Mesendoderm (in vitro differentiated cells): ENCODE measurements at regions not wholly inside any gene's neighbourhood (a gene's known extent, or its start where the extent isn't known, plus 50 kb on each side); places are given as distances from the start of the nearest gene placed in this dataset.

Experiments
- DNase-seq: peaks from one replicate; pipeline ENCODE4 v3.0.0; 2013
- H2AK5ac ChIP-seq: 2 replicates; pipeline ENCODE4 v1.6.1; 2013; ENCODE audit warnings: low read length, inconsistent platforms
- H2BK120ac ChIP-seq: 2 replicates; pipeline ENCODE4 v1.6.1; 2013; ENCODE audit warnings: low read depth, mild to moderate bottlenecking, low read length, moderate library complexity, mixed read lengths
- H2BK15ac ChIP-seq: replicated peaks from 2 replicates; pipeline ENCODE4 v1.6.1; 2013; ENCODE audit warnings: low read depth, mild to moderate bottlenecking, moderate library complexity
- H2BK5ac ChIP-seq: 2 replicates; pipeline ENCODE4 v1.6.1; 2013; ENCODE audit warnings: low read length, inconsistent platforms
- H3K18ac ChIP-seq: 2 replicates; pipeline ENCODE4 v1.6.1; 2013; ENCODE audit warnings: mild to moderate bottlenecking, low read length, mixed read lengths
- H3K23ac ChIP-seq: one replicate; pipeline ENCODE4 v1.6.1; 2013; ENCODE audit warnings: low read length
- H3K27ac ChIP-seq: 2 replicates; pipeline ENCODE4 v1.5.1; 2013; ENCODE audit warnings: low read depth, mild to moderate bottlenecking, inconsistent platforms, low read length, moderate library complexity
- H3K27me3 ChIP-seq: 2 replicates; pipeline ENCODE4 v1.6.1; 2013; ENCODE audit warnings: low read length, control low read depth, mild to moderate bottlenecking, inconsistent platforms; ENCODE audit not compliant: insufficient read depth, poor library complexity
- H3K36me3 ChIP-seq: 2 replicates; pipeline ENCODE4 v1.6.1; 2013; ENCODE audit warnings: low read length, inconsistent platforms; ENCODE audit not compliant: control insufficient read depth, insufficient read depth
- H3K4ac ChIP-seq: one replicate; pipeline ENCODE4 v1.6.1; 2013; ENCODE audit warnings: low read depth, mild to moderate bottlenecking, low read length, moderate library complexity
- H3K4me1 ChIP-seq: 2 replicates; pipeline ENCODE4 v1.6.1; 2013; ENCODE audit warnings: low read depth, low read length, inconsistent platforms; ENCODE audit not compliant: control insufficient read depth
- H3K4me2 ChIP-seq: 2 replicates; pipeline ENCODE4 v1.6.1; 2013; ENCODE audit warnings: low read length
- H3K4me3 ChIP-seq: 2 replicates; pipeline ENCODE4 v1.5.1; 2013; ENCODE audit warnings: mild to moderate bottlenecking, low read length
- H3K56ac ChIP-seq: one replicate; pipeline ENCODE4 v1.6.1; 2013; ENCODE audit warnings: low read length
- H3K79me1 ChIP-seq: 2 replicates; pipeline ENCODE4 v1.6.1; 2013; ENCODE audit warnings: low read length, inconsistent platforms
- H3K79me2 ChIP-seq: 2 replicates; pipeline ENCODE4 v1.6.1; 2013; ENCODE audit warnings: mild to moderate bottlenecking, low read length; ENCODE audit not compliant: control insufficient read depth, insufficient read depth
- H3K9ac ChIP-seq: 2 replicates; pipeline ENCODE4 v1.6.1; 2013; ENCODE audit warnings: low read length, inconsistent platforms
- H4K5ac ChIP-seq: one replicate; pipeline ENCODE4 v1.6.1; 2013; ENCODE audit warnings: low read length
- H4K8ac ChIP-seq: one replicate; pipeline ENCODE4 v1.6.1; 2013; ENCODE audit warnings: low read depth, mild to moderate bottlenecking, control low read depth, low read length, moderate library complexity
- WGBS: extraction: QIAGEN DNeasy Blood & Tissue Kit; methylation state at CpG from one replicate; pipeline ENCODE4 v1.1.7; 2013; ENCODE audit warnings: low lambda C conversion rate, missing lambda C conversion rate; ENCODE audit not compliant: insufficient coverage; ENCODE audit errors: extremely low coverage; 5-methylcytosine and 5-hydroxymethylcytosine counted together

DNA sequence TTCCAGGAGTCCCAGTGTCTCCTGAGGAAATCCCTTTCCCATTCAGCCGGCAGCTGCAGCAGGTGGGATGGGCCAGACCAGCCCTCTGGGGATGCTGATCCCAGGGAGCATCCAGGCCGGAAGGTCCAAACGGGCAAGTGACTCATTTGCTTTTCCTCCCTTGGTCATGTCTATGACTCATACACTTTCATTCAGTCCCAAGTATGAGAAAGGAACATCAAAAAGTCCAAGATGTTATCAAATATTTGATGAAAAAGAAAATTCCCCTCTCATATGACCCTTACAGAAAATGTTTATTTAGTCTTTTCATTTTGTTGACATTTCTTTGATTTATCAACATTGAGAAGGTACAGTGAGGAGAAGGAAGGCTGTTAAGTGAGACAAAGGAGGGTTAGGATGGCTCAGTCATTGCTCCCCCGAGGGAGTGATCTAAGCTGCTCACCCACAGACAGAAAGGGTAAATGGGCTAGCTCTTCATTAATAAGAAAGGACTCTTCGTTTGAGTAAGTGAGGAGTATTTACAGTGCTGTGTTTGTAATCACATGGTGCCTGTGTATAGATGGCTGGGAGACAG is 117.6 kb upstream of the ANKRD55 start:
- Histone ChIP-seq H3K79me1 (no peaks in the 10 kb centered on the region), H3K4me2 (no peak overlapping the region), H2AK5ac (no peak overlapping the region), H3K56ac (no peak overlapping the region), H4K8ac (no peak overlapping the region), H3K18ac (no peak overlapping the region), H3K9ac (no peak overlapping the region), H3K4ac (no peak overlapping the region), H3K4me1 (no peaks in the 10 kb centered on the region), H2BK5ac (no peak overlapping the region), H3K36me3 (no peaks in the 10 kb centered on the region), H4K5ac (no peak overlapping the region), H3K27ac (no peak overlapping the region), H2BK15ac (no peak overlapping the region), H3K4me3 (no peak overlapping the region), H3K79me2 (no peaks in the 10 kb centered on the region), H2BK120ac (no peak overlapping the region), H3K23ac (no peak overlapping the region), H3K27me3 (no peaks in the 10 kb centered on the region)
- DNase-seq, result peak; percentile 64
- no CpG with 5 or more reads among the region's 5 CpGs for WGBS

- no peak for DNase-seq
- Histone ChIP-seq H4K5ac (no peak overlapping the region), H2BK15ac (no peak overlapping the region), H2BK5ac (no peak overlapping the region), H4K8ac (no peak overlapping the region), H3K23ac (no peak overlapping the region), H3K56ac (no peak overlapping the region), H3K18ac (peak overlapping the region; percentile 24), H3K4me1 (no peaks in the 10 kb centered on the region), H3K4me3 (no peak overlapping the region), H3K36me3 (no peaks in the 10 kb centered on the region), H3K79me1 (no peaks in the 10 kb centered on the region), H2AK5ac (no peak overlapping the region), H3K4ac (no peak overlapping the region), H3K4me2 (no peak overlapping the region), H2BK120ac (no peak overlapping the region), H3K27me3 (no peaks in the 10 kb centered on the region), H3K79me2 (no peaks in the 10 kb centered on the region), H3K9ac (no peak overlapping the region), H3K27ac (no peak overlapping the region)
- WGBS, result no CpG with 5 or more reads among the region's 3 CpGs
These were observed 117.0 kb upstream of the ANKRD55 start for GRCh38 chr5:56350011-56350596.

- no CpG with 5 or more reads among the region's 5 CpGs for WGBS
These were observed 116.3 kb upstream of the ANKRD55 start for GRCh38 chr5:56349461-56349860.

DNA sequence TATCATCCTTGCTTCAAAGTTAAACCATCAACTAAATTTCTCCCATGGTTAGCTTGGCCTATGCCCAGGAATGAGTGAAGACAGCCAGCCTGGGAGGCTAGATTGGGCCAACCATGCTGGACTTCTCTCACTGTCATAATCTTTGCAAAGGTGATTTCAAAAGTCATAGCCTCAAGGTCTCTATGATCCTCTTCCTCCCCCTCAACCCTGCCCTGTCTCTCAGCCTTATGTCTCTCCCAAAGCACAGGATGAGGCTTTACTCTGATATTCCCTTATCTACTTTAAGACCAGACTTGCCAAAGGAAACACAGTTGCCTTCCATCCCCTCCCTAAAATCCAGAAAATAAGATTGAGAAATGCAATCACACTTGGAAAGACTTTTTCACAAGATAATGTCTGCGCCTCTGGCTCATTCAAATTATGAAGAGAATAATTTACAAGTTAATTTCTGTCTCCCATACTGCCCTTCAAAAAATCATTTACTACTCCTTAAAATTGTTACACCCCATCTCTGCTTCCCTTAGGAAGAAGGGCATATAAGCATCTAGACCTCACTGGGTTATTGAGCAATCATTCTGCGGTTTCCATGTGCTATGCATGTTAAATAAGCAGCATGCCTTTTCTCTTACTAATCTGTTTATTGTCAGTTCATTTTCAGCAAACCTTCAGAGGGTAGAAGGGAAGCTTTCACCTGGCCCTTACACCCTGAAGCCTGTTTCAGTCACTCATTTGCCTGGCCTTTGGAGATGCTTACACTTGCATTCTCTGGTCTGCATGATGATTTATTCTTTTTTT is 113.8 kb upstream of the ANKRD55 start:
- H3K4me2 ChIP-seq, result no peak overlapping the region
- H2AK5ac ChIP-seq, result no peak overlapping the region
- no peak overlapping the region for H3K23ac ChIP-seq
- no peak overlapping the region for H3K18ac ChIP-seq
- H3K4me3 ChIP-seq, result no peak overlapping the region
- no CpG with 5 or more reads among the region's 2 CpGs for WGBS
- no peaks in the 10 kb centered on the region for H3K27me3 ChIP-seq
- no peak overlapping the region for H2BK120ac ChIP-seq
- H3K4ac ChIP-seq, result no peak overlapping the region
- no peak overlapping the region for H4K8ac ChIP-seq
- DNase-seq, result peak; percentile 79
- no peak overlapping the region for H3K27ac ChIP-seq
- no peak overlapping the region for H3K9ac ChIP-seq
- no peak overlapping the region for H3K56ac ChIP-seq
- H2BK15ac ChIP-seq, result no peak overlapping the region
- H3K79me2 ChIP-seq, result no peaks in the 10 kb centered on the region
- H2BK5ac ChIP-seq, result no peak overlapping the region
- no peak overlapping the region for H4K5ac ChIP-seq
- no peaks in the 10 kb centered on the region for H3K4me1 ChIP-seq
- no peaks in the 10 kb centered on the region for H3K36me3 ChIP-seq
- H3K79me1 ChIP-seq, result no peaks in the 10 kb centered on the region

More at GRCh38 chr5:56349461-56349860, 116.3 kb upstream of the ANKRD55 start:
- no peak overlapping the region for H3K9ac ChIP-seq
- no peaks in the 10 kb centered on the region for H3K36me3 ChIP-seq
- no peaks in the 10 kb centered on the region for H3K79me2 ChIP-seq
- H3K4me3 ChIP-seq, result no peak overlapping the region
- DNase-seq, result no peak
- no peaks in the 10 kb centered on the region for H3K79me1 ChIP-seq
- H2AK5ac ChIP-seq, result no peak overlapping the region
- no peaks in the 10 kb centered on the region for H3K4me1 ChIP-seq
- H2BK15ac ChIP-seq, result no peak overlapping the region
- H3K56ac ChIP-seq, result no peak overlapping the region
- no peak overlapping the region for H2BK5ac ChIP-seq
- no peak overlapping the region for H4K8ac ChIP-seq
- H3K4me2 ChIP-seq, result no peak overlapping the region
- no peak overlapping the region for H2BK120ac ChIP-seq
- H3K27me3 ChIP-seq, result no peaks in the 10 kb centered on the region
- H3K18ac ChIP-seq, result no peak overlapping the region
- no peak overlapping the region for H3K23ac ChIP-seq
- H3K27ac ChIP-seq, result no peak overlapping the region
- no peak overlapping the region for H4K5ac ChIP-seq
- H3K4ac ChIP-seq, result no peak overlapping the region

GRCh38 chr5:56346044-56346710 is 113.0 kb upstream of the ANKRD55 start:
- no peak for DNase-seq
- Histone ChIP-seq H3K4me2 (no peak overlapping the region), H4K8ac (no peak overlapping the region), H3K36me3 (no peaks in the 10 kb centered on the region), H3K56ac (no peak overlapping the region), H3K23ac (peak overlapping the region; percentile 15), H3K4me1 (no peaks in the 10 kb centered on the region), H2AK5ac (no peak overlapping the region), H2BK5ac (no peak overlapping the region), H3K4ac (no peak overlapping the region), H3K9ac (no peak overlapping the region), H3K4me3 (no peak overlapping the region), H4K5ac (no peak overlapping the region), H3K27me3 (no peaks in the 10 kb centered on the region), H3K18ac (no peak overlapping the region), H2BK15ac (no peak overlapping the region), H3K27ac (no peak overlapping the region), H3K79me2 (no peaks in the 10 kb centered on the region), H2BK120ac (no peak overlapping the region), H3K79me1 (no peaks in the 10 kb centered on the region)
- WGBS, result no CpG with 5 or more reads among the region's 5 CpGs
